ENCODE measurements at regions not wholly inside any gene's neighbourhood (a gene's known extent, or its start where the extent isn't known, plus 50 kb on each side); places are given as distances from the start of the nearest gene placed in this dataset.

DNA sequence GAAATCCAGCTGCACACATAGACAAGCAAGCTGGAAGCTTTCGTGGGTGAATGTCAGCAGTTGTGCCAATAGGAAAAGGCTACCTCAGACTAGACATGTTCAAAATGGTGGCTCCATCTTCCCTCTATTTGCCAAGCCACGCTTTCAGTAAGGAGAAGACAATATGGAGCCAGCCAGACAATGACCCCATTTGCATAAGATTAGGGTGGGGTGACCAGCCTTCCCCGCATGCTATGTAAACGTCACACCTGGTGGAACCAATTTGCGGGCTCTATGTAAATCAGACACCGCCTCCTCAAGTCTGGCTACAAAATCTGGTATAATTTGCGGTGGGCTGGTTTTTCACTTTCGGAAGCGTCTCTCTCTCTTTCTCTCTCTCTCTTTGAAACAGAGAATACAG, 297.4 kb upstream of the PCDH15 start:
- DNase-seq, result no peak

GRCh38 chr10:55091691-55092328, 290.8 kb upstream of the PCDH15 start:
- DNase-seq, result peak; percentile 26 to 58

GRCh38 chr10:55078121-55078520, 277.1 kb upstream of the PCDH15 start:
- no peak for DNase-seq

DNA sequence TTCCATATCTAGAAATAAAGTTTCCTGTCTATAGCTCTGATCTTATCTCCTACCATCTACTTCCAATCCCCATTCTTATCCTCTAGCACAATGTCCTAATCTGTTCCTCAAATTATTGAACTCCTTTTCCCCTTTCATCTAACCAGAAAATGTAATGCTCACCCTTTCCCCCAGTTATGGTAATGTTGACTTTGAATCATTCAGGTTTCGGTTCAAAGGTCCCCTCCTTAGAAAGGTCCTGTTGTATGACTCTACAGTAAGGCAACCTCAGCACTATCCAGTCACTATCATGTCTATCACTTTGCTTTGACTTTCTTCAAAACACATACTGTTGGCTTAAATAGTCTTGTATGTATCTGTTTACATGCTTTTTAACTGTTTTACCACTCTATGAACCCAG, 264.2 kb upstream of the PCDH15 start:
- no peak for DNase-seq

DNA sequence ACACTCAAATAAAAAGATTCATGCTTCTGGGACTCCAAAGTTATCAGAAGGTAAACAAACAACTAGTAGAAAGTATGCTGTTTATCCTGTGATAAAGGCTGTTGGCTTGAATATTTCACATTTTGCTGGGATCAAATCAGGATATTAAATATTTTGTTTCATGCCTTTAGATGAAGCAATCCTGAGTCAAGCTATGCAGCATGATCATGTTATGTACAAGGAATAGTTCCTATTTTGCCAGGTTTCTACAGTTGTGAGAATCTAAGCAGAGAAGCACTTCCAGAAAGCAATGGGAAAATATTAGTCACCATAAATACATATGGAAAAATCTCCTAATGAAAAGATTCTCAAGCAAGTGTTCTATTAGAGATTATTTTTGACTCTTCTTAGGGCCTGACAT, 262.8 kb upstream of the PCDH15 start:
- no peak for DNase-seq

GRCh38 chr10:55062349-55062748, 261.3 kb upstream of the PCDH15 start:
- DNase-seq, result no peak

GRCh38 chr10:55058800-55059199, 257.8 kb upstream of the PCDH15 start:
- no peak for DNase-seq

- DNase-seq, result no peak
Measured at GRCh38 chr10:55051515-55051914, 250.5 kb upstream of the PCDH15 start.

- no peak for DNase-seq
Measured at GRCh38 chr10:55048830-55049498, 247.9 kb upstream of the PCDH15 start.

DNA sequence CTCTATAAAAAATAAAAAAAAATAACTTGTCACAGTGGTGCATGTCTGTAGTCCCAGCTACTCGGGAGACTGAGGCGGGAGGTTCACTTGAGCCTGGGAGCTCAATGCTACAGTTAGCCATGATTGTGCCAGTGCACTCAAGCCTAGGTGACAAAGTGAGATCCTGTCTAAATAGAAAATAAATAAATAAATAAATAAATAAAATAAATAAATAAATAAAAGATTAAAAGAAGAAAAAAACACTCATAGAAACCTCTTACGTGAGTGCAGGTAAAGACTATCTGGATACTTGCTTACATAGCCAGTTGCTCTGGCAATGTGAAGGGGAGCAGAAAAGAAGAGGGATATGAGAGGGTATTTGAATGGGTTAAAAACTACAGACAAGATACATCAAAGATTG, 242.5 kb upstream of the PCDH15 start:
- no peak for DNase-seq

DNA sequence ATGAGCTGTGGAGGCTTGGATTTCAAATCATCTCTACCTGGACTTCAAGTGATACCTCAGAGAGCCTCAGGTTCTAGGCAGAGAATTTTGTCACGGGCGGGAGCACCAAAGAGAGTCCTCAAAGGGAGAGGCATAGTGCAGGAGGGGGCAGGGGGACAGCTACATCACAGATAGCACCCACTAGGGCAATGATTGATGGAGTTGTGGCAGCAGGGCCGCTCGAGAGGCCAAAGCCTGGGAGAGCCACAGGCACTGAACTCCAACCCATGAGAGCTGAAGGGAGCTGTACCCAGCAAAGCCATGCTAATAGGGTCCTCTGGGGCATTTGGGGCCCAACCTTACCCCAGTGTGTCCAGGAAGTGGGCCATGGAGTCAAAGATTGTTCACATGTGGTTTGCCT, 232.0 kb upstream of the PCDH15 start:
- no peak for DNase-seq

DNA sequence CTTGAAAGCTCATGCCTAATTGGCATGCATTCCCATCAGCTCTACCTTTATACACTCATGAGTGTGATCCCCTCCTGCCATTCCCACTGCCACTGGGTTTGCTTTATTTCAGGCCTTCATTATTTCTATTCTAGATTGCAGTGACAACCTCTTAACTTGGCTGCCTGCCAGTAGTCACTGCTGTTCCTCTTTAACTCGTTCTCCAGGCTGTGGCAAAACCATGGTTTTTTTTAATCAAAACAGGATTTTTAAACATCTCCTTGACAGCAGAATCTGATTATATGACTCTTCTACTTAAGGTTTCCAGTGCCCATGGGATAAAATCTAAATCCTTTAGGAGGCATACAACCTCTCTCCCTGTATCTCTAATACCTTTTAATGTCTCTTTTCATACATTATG, 223.7 kb upstream of the PCDH15 start:
- peak; percentile 77 to 83 for DNase-seq

- DNase-seq, result no peak
Measured at GRCh38 chr10:55019439-55019838, 218.4 kb upstream of the PCDH15 start.

DNA sequence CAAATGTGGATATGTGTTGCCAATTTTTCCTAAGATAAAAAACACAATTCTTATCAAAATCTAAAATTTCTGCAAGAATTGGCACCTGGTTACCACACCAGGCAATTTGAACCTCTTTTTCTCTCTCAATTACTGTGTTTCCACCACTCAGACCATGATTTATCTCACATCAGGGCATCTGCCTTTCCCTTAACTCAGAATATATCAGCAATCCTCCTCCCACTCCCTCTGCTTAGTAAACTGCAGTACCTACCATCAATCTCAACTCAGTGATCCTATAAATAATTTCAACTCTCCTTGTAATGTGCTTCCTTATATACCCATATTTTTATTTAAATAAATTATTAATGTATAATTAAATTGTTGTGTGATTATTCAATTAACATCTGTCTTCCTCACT, 212.3 kb upstream of the PCDH15 start:
- no peak for DNase-seq

DNA sequence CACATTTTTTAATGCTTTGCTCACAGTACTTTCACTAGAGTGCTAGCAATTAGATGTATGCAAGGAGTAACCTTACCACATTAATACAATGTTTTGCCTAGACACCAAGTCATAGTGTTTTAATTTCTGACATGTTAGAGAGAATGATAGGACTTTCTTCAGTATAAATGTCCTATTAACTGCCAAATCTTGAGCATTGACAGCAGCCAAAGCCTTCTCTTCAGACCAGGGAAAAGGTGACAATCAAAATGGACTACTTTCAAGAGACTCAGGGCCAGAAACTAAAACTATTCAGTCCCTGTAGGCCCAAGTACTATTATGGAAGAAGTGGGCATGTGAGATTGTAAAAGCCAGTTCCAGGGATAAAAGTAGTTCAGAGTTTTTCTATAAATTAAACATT, 201.4 kb upstream of the PCDH15 start:
- no peak for DNase-seq

DNA sequence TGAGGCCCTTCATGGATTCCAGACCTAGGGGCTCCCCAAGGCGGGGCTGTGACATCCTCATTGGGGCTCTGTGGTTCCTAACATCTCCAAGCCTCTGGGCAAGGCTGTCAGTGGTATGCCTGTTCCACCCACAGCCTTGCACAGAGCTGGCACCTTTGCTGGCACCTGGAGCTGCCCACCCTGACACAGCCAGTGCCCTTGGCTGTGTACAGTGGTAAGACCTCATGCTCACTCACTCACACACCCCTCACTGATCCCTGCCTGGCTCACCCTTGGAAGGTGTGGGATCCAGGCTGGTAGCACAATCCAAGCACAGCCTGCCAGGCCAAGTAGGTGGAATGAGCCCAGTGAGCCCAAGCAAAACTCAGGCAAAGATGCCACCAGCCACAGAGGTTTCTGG, 200.4 kb upstream of the PCDH15 start:
- DNase-seq, result no peak

DNA sequence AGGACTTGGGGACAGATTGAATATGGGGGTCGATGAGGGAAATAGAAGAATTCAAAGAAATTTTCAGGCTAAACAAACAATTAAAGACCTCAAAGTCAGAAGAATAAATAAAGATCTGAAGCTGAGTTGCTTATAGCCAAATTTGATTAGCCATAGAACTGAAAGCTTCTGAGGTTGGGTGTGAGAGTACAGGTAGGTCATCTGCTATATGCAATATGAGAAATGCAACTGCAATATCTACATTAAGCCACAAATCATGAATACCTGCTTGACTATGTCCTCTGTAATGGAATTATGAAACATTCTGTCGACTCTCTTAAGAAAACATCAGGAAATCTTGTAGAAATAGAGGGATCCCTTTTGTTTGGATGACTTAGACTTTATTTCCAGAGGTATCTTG, 192.1 kb upstream of the PCDH15 start:
- DNase-seq, result no peak

DNA sequence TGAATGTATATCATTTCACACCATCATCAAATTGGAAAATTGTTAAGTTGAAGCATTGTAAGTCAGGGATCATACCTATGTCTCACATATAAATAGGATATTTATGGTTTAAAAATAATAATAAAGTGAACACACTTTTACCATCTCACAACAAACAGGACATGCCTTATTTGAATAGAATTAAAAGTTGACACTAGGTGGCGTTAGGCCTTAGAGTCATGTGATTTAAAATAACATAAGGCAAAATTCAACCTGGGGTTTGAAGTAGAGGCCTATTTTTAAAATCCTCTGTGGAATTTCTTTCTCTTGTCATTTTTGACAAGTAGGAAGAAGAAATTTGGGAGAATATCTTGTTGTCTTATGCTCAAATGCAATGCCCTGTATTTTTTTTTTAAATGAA, 184.7 kb upstream of the PCDH15 start:
- peak; percentile 56 to 75 for DNase-seq

GRCh38 chr10:54983255-54983654, 182.2 kb upstream of the PCDH15 start:
- DNase-seq, result no peak

GRCh38 chr10:54962134-54962900, 161.3 kb upstream of the PCDH15 start:
- no peak for DNase-seq

GRCh38 chr10:54961040-54961439, 160.0 kb upstream of the PCDH15 start:
- DNase-seq, result no peak

DNA sequence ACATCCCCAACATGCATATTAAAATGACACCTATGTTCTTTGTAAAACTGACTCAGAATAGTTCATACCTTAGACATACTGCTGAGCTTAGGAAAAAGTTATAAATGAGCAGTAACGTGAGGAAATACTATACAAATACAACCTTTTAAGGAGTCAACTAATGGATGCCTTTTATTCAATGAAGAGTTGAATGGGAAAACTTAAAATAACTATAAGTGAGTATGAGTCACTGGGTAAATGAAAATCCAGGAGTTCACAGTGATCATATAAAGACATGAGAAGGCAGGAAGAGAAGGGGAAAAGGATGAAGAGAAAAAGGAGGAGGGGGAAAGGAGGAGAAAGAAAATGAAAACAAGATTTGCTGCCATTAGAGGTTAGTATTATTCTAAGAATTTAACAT, 157.8 kb upstream of the PCDH15 start:
- no peak for DNase-seq

GRCh38 chr10:54947605-54948004, 146.6 kb upstream of the PCDH15 start:
- no peak for DNase-seq

DNA sequence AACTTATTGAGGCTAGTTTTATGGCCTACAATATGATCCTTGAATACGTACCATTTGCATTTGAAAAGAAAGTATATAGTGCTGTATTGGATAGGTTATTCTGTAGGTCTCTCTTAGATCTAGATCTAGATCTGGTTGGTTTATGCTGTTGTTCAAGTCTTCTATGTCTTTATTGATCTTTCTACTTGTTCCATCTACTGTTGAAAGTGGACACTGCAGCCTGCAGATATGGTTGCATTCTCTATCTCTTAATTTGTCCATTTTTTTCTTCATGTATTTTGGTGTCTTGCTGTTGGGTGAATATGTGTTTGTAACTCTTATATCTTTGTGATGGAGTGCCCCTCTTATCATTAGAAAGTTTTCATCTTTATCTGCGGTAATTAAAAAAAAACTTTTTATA, 139.4 kb upstream of the PCDH15 start:
- DNase-seq, result no peak
